ENCODE measurements at regions not wholly inside any gene's neighbourhood (a gene's known extent, or its start where the extent isn't known, plus 50 kb on each side); places are given as distances from the start of the nearest gene placed in this dataset.

DNA sequence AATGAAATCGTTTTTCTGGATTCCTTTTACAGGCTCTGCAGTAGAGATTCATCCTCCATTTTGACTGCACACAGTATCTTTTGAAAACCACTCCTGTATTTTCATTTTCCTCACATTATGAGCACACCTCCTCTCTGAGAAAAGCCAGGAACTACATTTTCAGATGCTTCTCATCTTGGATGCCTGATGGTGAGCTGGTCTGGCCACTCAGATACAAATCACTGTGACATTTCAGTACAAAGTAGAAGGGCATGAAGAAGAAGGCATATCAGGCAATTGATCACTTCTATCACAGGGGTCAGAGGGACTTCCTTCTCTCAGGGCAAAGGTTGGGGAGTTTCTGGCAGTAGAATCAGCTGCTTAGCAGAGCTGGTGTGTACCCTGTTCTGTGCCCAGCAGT, 192.0 kb upstream of the POM121L12 start:
- no peak overlapping the region for H3K4me3 ChIP-seq (ENCODE audit: low read depth, low read length)
- no peak for DNase-seq (ENCODE audit: low read depth, low spot score)
- CTCF ChIA-PET, result no interaction called here
- TF ChIP-seq, protein P1, sequence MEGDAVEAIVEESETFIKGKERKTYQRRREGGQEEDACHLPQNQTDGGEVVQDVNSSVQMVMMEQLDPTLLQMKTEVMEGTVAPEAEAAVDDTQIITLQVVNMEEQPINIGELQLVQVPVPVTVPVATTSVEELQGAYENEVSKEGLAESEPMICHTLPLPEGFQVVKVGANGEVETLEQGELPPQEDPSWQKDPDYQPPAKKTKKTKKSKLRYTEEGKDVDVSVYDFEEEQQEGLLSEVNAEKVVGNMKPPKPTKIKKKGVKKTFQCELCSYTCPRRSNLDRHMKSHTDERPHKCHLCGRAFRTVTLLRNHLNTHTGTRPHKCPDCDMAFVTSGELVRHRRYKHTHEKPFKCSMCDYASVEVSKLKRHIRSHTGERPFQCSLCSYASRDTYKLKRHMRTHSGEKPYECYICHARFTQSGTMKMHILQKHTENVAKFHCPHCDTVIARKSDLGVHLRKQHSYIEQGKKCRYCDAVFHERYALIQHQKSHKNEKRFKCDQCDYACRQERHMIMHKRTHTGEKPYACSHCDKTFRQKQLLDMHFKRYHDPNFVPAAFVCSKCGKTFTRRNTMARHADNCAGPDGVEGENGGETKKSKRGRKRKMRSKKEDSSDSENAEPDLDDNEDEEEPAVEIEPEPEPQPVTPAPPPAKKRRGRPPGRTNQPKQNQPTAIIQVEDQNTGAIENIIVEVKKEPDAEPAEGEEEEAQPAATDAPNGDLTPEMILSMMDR (IDR thresholded peaks at IDR 0.05; ENCODE audit: insufficient read depth, low read length, missing control alignments), result no peak
- POLR2A ChIA-PET, result no interaction called here

DNA sequence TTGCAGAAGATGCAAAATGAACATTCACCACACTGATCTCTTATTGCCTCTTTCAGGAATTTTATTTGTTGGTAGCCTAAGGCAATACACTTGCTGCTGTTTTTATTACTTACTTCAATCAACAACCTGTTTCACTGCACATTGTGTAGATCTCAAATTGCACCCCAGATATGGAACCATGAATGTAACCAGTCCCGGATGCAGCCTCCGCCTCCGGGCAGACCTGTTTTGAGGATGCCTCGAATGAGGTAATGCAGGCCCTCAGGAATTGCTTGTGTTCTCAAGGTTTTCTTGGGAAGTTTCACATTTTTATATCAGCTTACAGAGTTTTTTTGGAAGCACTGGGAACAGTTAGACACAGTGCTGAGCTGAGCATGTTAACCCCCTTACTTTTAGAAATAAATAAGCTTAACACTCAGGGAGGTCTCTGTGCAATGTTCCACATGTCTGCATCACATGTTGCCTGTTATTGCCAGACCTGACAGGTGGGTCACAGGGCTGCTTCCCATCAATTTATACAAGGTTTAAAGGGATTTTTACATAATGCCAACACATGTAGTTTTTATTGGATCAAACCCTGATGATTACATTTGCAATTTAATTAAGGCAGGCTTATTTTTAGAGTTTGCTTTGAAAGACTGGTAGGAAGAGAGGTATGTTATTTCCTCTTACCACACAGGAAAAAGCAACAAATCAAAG, 193.1 kb upstream of the POM121L12 start:
- TF ChIP-seq, protein P1 (IDR thresholded peaks at IDR 0.05; ENCODE audit: insufficient read depth, low read length, missing control alignments), result no peak
- CTCF ChIA-PET, result no interaction called here
- H3K4me3 ChIP-seq (ENCODE audit: low read depth, low read length), result no peak overlapping the region
- no peak for DNase-seq (ENCODE audit: low read depth, low spot score)
- POLR2A ChIA-PET, result no interaction called here

DNA sequence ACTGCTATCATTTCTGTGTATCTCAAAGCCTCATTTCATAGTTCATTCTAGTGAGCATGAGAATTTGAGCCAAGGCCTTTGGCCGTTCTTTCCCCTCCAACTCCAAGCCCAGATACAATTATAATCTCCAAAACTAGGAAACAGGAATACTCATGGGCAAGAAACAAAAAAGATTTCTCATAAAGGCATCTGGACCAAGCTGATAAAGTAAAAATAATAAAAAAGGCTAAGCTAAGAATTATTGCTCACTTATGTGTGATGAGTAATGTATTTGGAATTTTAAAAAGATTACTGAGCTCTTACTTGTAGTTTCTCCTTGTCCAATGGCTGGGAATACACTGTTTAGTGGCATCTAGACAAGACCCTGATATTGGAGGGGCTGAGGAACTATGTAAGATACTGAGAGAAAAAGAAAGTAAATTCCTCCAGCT, 196.4 kb upstream of the POM121L12 start:
- ChIA-PET CTCF (no interaction called here), POLR2A (no interaction called here)
- H3K4me3 ChIP-seq (ENCODE audit: low read depth, low read length), result no peak overlapping the region
- TF ChIP-seq, protein P1 (IDR thresholded peaks at IDR 0.05; ENCODE audit: insufficient read depth, low read length, missing control alignments), result no peak
- DNase-seq (ENCODE audit: low read depth, low spot score), result no peak

DNA sequence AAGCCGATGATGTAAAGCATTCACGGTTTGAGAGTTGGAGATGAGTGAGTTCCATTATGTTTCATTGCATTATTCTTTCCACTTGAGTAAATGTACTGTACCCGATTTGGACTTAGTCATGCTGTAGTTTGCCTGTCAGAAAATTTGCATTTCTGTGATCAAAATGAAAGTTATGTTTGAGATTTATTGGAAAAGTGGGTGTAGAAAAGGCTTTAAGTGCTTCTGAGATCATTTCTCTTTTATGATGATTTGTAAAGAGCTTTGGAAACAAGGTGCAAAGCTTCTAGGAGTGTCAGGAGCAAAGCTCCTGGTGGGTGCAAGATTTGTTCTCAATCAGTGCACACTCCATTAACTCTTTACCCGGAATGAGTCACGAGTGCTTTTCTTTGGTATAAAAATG, 204.1 kb upstream of the POM121L12 start:
- TF ChIP-seq, protein P1 (IDR thresholded peaks at IDR 0.05; ENCODE audit: insufficient read depth, low read length, missing control alignments), result no peak
- H3K4me3 ChIP-seq (ENCODE audit: low read depth, low read length), result no peak overlapping the region
- no peak for DNase-seq (ENCODE audit: low read depth, low spot score)
- POLR2A ChIA-PET, result no interaction called here
- CTCF ChIA-PET, result no interaction called here

DNA sequence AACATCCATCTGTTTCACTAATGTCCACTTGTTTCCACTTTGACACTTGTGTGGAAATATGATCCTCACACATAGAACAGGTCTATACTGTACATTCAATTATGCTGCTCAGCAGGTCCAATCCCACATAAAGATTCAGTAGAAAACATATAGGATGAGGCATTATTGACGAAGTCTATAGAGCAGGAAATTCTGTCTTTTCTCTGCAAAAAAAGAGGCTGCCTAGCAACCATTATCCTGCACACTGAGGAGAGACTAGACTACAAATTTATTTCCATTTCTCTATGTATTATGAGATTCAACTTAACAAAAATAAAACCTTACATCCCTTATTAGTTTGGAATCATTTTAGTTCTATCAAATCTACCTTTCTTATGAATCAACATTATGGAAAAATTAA, 204.6 kb upstream of the POM121L12 start:
- TF ChIP-seq, protein P1 (IDR thresholded peaks at IDR 0.05; ENCODE audit: insufficient read depth, low read length, missing control alignments), result no peak
- ChIA-PET POLR2A (no interaction called here), CTCF (no interaction called here)

DNA sequence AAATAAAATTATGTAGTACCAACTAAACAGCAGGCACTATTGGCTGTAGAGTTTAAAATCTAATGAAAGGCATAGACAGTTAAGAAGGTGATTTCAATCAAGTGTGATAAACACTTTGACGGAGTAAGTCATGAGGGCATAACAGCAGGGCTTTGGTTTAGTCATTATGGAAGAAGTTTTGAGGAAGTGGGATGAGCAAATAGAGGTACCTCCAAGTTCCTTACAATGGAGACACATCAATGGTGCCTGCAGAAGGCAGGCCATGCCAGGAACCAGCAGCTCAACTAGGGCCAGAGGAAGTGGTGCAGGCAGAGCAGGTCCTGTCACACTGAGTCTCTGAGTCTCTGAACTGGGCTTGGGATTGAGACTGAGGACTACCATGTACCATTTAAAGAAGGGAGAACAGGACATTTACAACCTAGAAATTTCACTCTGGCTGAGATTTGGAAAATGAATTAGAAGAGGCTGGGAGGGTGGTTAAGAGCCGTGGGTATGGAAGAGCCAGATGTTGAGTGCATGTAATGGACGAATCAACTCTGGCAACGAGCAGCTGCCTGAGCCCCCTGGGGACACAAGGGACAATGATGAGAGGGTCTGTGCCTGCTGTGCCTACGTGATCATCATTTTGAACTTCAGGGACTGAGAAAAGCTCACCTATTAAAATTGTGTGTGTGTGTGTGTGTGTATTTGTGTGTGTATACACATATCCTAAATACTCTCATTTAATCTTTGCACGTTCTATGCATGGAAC, 208.7 kb upstream of the POM121L12 start:
- DNase-seq (ENCODE audit: low read depth, low spot score), result no peak
- CTCF ChIA-PET, result no interaction called here
- POLR2A ChIA-PET, result no interaction called here

More for the DNA sequence above, 204.6 kb upstream of the POM121L12 start:
- no peak for DNase-seq (ENCODE audit: low read depth, low spot score)
- no peak overlapping the region for H3K4me3 ChIP-seq (ENCODE audit: low read depth, low read length)

More for the DNA sequence above, 208.7 kb upstream of the POM121L12 start:
- TF ChIP-seq, protein P1 (IDR thresholded peaks at IDR 0.05; ENCODE audit: insufficient read depth, low read length, missing control alignments), result no peak
- H3K4me3 ChIP-seq (ENCODE audit: low read depth, low read length), result no peak overlapping the region
